OCI-LY3 (cell line): ENCODE measurements at regions not wholly inside any gene's neighbourhood (a gene's known extent, or its start where the extent isn't known, plus 50 kb on each side); places are given as distances from the start of the nearest gene placed in this dataset.

Experiments
- H2AFZ ChIP-seq: fragments of 200-600, 300-600 bp; shearing (Covaris generic); 2 replicates; pipeline ENCODE4 v1.6.0; 2014; ENCODE audit warnings: antibody characterized with exemption, low read depth, low read length
- H3K27ac ChIP-seq: fragments of 200-600, 300-600 bp; sonication (generic); 2 replicates; pipeline ENCODE4 v1.5.1; 2014; ENCODE audit warnings: mild to moderate bottlenecking, low read length, moderate library complexity, mixed read lengths
- H3K27me3 ChIP-seq: fragments of 200-600, 300-600 bp; sonication (generic); 2 replicates; pipeline ENCODE4 v1.6.1; 2014; ENCODE audit warnings: low read depth, low read length, mixed read lengths
- H3K36me3 ChIP-seq: fragments of 200-600, 300-600 bp; sonication (generic); replicated peaks from 2 replicates; pipeline ENCODE3; 2014; ENCODE audit warnings: low read depth, low read length, mixed read lengths
- H3K4me1 ChIP-seq: fragments of 300-600, 200-600 bp; sonication (generic); 2 replicates; pipeline ENCODE4 v1.6.1; 2014; ENCODE audit warnings: low read length, mixed read lengths
- H3K4me2 ChIP-seq: fragments of 200-600, 300-600 bp; sonication (generic); 2 replicates; pipeline ENCODE4 v1.6.1; 2014; ENCODE audit warnings: low read length, mixed read lengths
- H3K4me3 ChIP-seq: fragments of 300-600, 200-600 bp; sonication (generic); 2 replicates; pipeline ENCODE4 v1.5.1; 2014; ENCODE audit warnings: antibody characterized with exemption, mild to moderate bottlenecking, low read length, moderate library complexity
- H3K79me2 ChIP-seq: fragments of 300-600, 200-600 bp; shearing (Covaris generic); 2 replicates; pipeline ENCODE4 v1.6.1; 2014; ENCODE audit warnings: mild to moderate bottlenecking, low read length, mixed read lengths
- H3K9ac ChIP-seq: fragments of 300-600, 200-600 bp; shearing (Covaris generic); 2 replicates; pipeline ENCODE4 v1.6.0; 2014; ENCODE audit warnings: mild to moderate bottlenecking, low read length, moderate library complexity
- H3K9me3 ChIP-seq: fragments of 200-600, 300-600 bp; shearing (Covaris generic); 2 replicates; pipeline ENCODE4 v1.6.1; 2014; ENCODE audit warnings: low read length, mixed read lengths; ENCODE audit not compliant: insufficient read depth
- H4K20me1 ChIP-seq: fragments of 200-600, 300-600 bp; sonication (generic); 2 replicates; pipeline ENCODE4 v1.6.1; 2016; ENCODE audit warnings: low read length, mixed read lengths; ENCODE audit not compliant: insufficient read depth
- CTCF ChIP-seq: fragments of 200-600, 300-600 bp; sonication (generic); IDR thresholded peaks from 2 replicates; pipeline ENCODE4 v1.5.1; 2014; ENCODE audit warnings: antibody characterized with exemption, low read length, low read depth
- EZH2phosphoT487 ChIP-seq: fragments of 200-600 bp; shearing (Covaris generic); IDR thresholded peaks from 2 replicates; pipeline ENCODE4 v1.6.1; 2018; ENCODE audit warnings: antibody characterized with exemption, mixed run types, low read depth

DNA sequence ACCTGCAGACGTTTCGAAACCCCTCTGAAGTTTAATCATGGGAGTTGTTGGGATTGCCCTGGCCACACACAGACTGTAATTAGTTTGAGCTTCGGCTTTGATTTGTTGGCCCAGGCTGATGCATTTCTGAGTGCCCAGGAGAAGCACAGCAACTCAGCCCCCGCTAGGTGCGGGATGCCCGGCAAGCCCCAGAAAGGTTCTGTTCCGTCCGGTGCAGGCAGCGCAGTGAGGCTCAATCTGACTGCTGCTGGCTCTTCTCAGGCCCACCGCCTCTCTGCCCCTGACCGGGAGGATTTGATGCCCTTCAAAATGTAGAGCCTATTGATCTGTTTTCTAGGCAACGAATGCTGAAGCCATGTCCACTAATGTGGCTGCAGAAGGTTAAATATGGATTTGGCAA lies 73.4 kb upstream of the TAF11L2 start:
- no peak overlapping the region for H3K9ac ChIP-seq
- H3K27ac ChIP-seq: no peak overlapping the region
- H3K4me3 ChIP-seq: no peak overlapping the region
- H3K36me3 ChIP-seq: no peaks in the 10 kb centered on the region
- no peak overlapping the region for H2AFZ ChIP-seq
- peaks cover 35% of the 10 kb centered on the region for H3K4me1 ChIP-seq
- peak overlapping the region; percentile 81; the same call in 1 of the 2 replicates for H3K4me2 ChIP-seq
- no peaks in the 10 kb centered on the region for H3K9me3 ChIP-seq
- H3K79me2 ChIP-seq: no peaks in the 10 kb centered on the region
- no peaks in the 10 kb centered on the region for H4K20me1 ChIP-seq
- H3K27me3 ChIP-seq: no peaks in the 10 kb centered on the region
- TF ChIP-seq CTCF (no peak), EZH2phosphoT487 (no peak)

DNA sequence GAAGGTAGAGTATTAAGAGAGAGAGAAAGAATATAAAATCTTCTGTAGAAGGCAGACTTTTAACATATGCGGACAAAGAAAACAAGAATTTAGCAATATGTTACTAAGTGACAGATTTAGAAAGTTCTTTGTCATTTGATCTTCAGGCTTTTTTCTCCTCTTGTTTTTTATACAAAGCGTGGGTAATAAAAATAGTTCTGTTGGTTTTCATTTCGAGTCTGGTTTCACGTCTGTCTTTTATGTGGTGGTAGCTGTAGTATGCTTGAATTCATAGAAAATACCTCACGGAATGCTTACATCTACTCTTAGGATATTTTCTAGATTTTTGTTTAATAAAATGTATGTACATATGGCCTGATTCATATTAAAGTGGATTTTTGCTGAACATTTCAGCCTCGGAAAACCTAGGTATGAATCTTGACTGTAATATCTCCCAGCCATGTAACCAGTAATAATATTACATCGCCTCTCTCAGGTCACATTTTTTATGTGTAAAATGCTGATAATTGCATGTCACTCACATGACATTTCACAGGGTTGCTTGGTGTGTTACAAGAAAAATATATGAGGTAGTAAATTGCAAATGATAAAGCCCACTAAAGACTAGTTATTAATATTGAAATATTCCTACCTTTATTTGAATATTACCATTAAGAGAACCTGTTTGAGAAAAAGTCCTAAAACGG lies 72.5 kb upstream of the TAF11L2 start:
- Histone ChIP-seq H3K4me2 (peak overlapping the region; percentile 81), H2AFZ (peak overlapping the region; percentile 33; the same call in 1 of the 2 replicates)

GRCh38 chr5:17426104-17426749 lies 71.8 kb upstream of the TAF11L2 start:
- H3K4me3 ChIP-seq: peak overlapping the region; percentile 63

More for the DNA sequence above, 72.5 kb upstream of the TAF11L2 start:
- Histone ChIP-seq H3K4me1 (peaks cover 36% of the 10 kb centered on the region), H3K36me3 (no peaks in the 10 kb centered on the region), H3K9ac (peak overlapping the region; percentile 48; the same call in 1 of the 2 replicates), H3K27me3 (no peaks in the 10 kb centered on the region), H3K9me3 (no peaks in the 10 kb centered on the region), H3K4me3 (peak overlapping the region; percentile 63), H3K79me2 (no peaks in the 10 kb centered on the region), H3K27ac (peak overlapping the region; percentile 73; the same call in 1 of the 2 replicates), H4K20me1 (no peaks in the 10 kb centered on the region)
- TF ChIP-seq EZH2phosphoT487: no peak
- no peak for TF ChIP-seq CTCF

More at GRCh38 chr5:17426104-17426749, 71.8 kb upstream of the TAF11L2 start:
- Histone ChIP-seq H3K9me3 (no peaks in the 10 kb centered on the region), H3K79me2 (no peaks in the 10 kb centered on the region), H3K36me3 (no peaks in the 10 kb centered on the region), H3K4me1 (peaks cover 43% of the 10 kb centered on the region), H2AFZ (0 out of 2 replicates have a peak overlapping the region, but pooled peaks have one; percentile 36), H3K9ac (peak overlapping the region; percentile 48), H4K20me1 (no peaks in the 10 kb centered on the region), H3K27ac (peak overlapping the region; percentile 73), H3K27me3 (no peaks in the 10 kb centered on the region), H3K4me2 (peak overlapping the region; percentile 81)
- TF ChIP-seq CTCF: no peak
- TF ChIP-seq EZH2phosphoT487: no peak
